H9 (cell line): ENCODE measurements at regions not wholly inside any gene's neighbourhood (a gene's known extent, or its start where the extent isn't known, plus 50 kb on each side); places are given as distances from the start of the nearest gene placed in this dataset.

Source experiments
- DNase-seq: peaks from one replicate; pipeline ENCODE4 v3.0.0-alpha.2; 2017
- H2AFZ ChIP-seq: one replicate; pipeline ENCODE4 v1.6.1; 2013; ENCODE audit warnings: mild to moderate bottlenecking, low read length, control low read depth, moderate library complexity
- H2AK5ac ChIP-seq: 2 replicates; pipeline ENCODE4 v1.6.1; 2013; ENCODE audit warnings: low read length, control low read depth, mixed read lengths; ENCODE audit not compliant: insufficient read length
- H2BK120ac ChIP-seq: one replicate; pipeline ENCODE4 v1.6.1; 2013; ENCODE audit warnings: low read depth, mild to moderate bottlenecking, low read length, control low read depth, inconsistent platforms; ENCODE audit not compliant: poor library complexity, severe bottlenecking
- H2BK12ac ChIP-seq: 2 replicates; pipeline ENCODE4 v1.6.1; 2013; ENCODE audit warnings: low read length, control low read depth, mixed read lengths, low read depth; ENCODE audit not compliant: insufficient read length
- H2BK15ac ChIP-seq: 2 replicates; pipeline ENCODE4 v1.6.1; 2013; ENCODE audit warnings: low read depth, low read length, control low read depth
- H2BK20ac ChIP-seq: one replicate; pipeline ENCODE4 v1.6.1; 2013; ENCODE audit warnings: low read depth, mild to moderate bottlenecking, low read length, control low read depth, inconsistent platforms; ENCODE audit not compliant: poor library complexity, severe bottlenecking
- H2BK5ac ChIP-seq: 2 replicates; pipeline ENCODE4 v1.6.1; 2013; ENCODE audit warnings: low read length, control low read depth, mixed read lengths; ENCODE audit not compliant: insufficient read length
- H3K14ac ChIP-seq: 2 replicates; pipeline ENCODE4 v1.6.1; 2013; ENCODE audit warnings: low read length, control low read depth; ENCODE audit not compliant: insufficient read depth
- H3K18ac ChIP-seq: 2 replicates; pipeline ENCODE4 v1.6.1; 2013; ENCODE audit warnings: low read depth, mild to moderate bottlenecking, mixed read lengths, low read length, control low read depth; ENCODE audit not compliant: insufficient read length
- H3K23ac ChIP-seq: 2 replicates; pipeline ENCODE4 v1.6.1; 2013; ENCODE audit warnings: low read length, control low read depth, mixed read lengths, low read depth; ENCODE audit not compliant: insufficient read length
- H3K23me2 ChIP-seq: 2 replicates; pipeline ENCODE4 v1.6.1; 2013; ENCODE audit warnings: low read depth, mild to moderate bottlenecking, mixed read lengths, low read length, control low read depth; ENCODE audit not compliant: insufficient read length, poor library complexity, severe bottlenecking
- H3K27ac ChIP-seq: 2 replicates; pipeline ENCODE4 v1.5.1; 2013; ENCODE audit warnings: low read length, control low read depth, mixed read lengths, low read depth; ENCODE audit not compliant: insufficient read length
- H3K27me3 ChIP-seq: 2 replicates; pipeline ENCODE4 v1.6.1; 2013; ENCODE audit warnings: low read length, control low read depth, inconsistent platforms; ENCODE audit not compliant: insufficient read depth
- H3K4ac ChIP-seq: 2 replicates; pipeline ENCODE4 v1.6.1; 2013; ENCODE audit warnings: low read depth, mild to moderate bottlenecking, control low read depth, inconsistent platforms, low read length, moderate library complexity
- H3K4me1 ChIP-seq: 2 replicates; pipeline ENCODE4 v1.6.1; 2013; ENCODE audit warnings: low read length, control low read depth, inconsistent platforms; ENCODE audit not compliant: insufficient read depth
- H3K4me2 ChIP-seq: 2 replicates; pipeline ENCODE4 v1.6.1; 2013; ENCODE audit warnings: low read length, control low read depth, mixed read lengths; ENCODE audit not compliant: insufficient read length, insufficient read depth
- H3K56ac ChIP-seq: 2 replicates; pipeline ENCODE4 v1.6.1; 2013; ENCODE audit warnings: low read depth, mild to moderate bottlenecking, mixed read lengths, low read length, control low read depth; ENCODE audit not compliant: insufficient read length
- H3K79me1 ChIP-seq: 2 replicates; pipeline ENCODE4 v1.6.1; 2013; ENCODE audit warnings: low read depth, mild to moderate bottlenecking, moderate library complexity, low read length, control low read depth, inconsistent platforms; ENCODE audit not compliant: insufficient read depth, poor library complexity, severe bottlenecking
- H3K79me2 ChIP-seq: 2 replicates; pipeline ENCODE4 v1.6.1; 2013; ENCODE audit warnings: low read length, control low read depth, inconsistent platforms; ENCODE audit not compliant: insufficient read depth
- H3K9ac ChIP-seq: 2 replicates; pipeline ENCODE4 v1.6.1; 2013; ENCODE audit warnings: low read length, control low read depth, mixed read lengths; ENCODE audit not compliant: insufficient read length; ENCODE audit errors: extremely low read depth
- H3K9me3 ChIP-seq: one replicate; pipeline ENCODE4 v1.6.1; 2013; ENCODE audit warnings: low read depth, low read length, inconsistent platforms; ENCODE audit not compliant: control insufficient read depth
- H3T11ph ChIP-seq: one replicate; pipeline ENCODE4 v1.6.1; 2013; ENCODE audit warnings: mild to moderate bottlenecking, low read length, control low read depth, inconsistent platforms
- H4K20me1 ChIP-seq: one replicate; pipeline ENCODE4 v1.6.1; 2013; ENCODE audit not compliant: control insufficient read depth, insufficient read length, insufficient read depth
- H4K5ac ChIP-seq: 2 replicates; pipeline ENCODE4 v1.6.1; 2013; ENCODE audit warnings: low read depth, mild to moderate bottlenecking, mixed read lengths, low read length, control low read depth; ENCODE audit not compliant: insufficient read length
- H4K8ac ChIP-seq: replicated peaks from 2 replicates; pipeline ENCODE4 v1.6.1; 2013; ENCODE audit warnings: low read length, control low read depth, mixed read lengths, low read depth; ENCODE audit not compliant: insufficient read length
- H4K91ac ChIP-seq: 2 replicates; pipeline ENCODE4 v1.6.1; 2013; ENCODE audit warnings: low read depth, mild to moderate bottlenecking, moderate library complexity, mixed read lengths, low read length, control low read depth; ENCODE audit not compliant: insufficient read length
- H3K27ac Mint-ChIP-seq, 3 experiments: 2 replicates in 2 of 3; 3 replicates in 1 of 3; pipeline ENCODE4 v1.8.0; 2020 to 2021; ENCODE audit warnings: mixed read lengths in 3 of 3, mild to moderate bottlenecking in 1 of 3, moderate library complexity in 1 of 3
- H3K27me3 Mint-ChIP-seq: 2 replicates; pipeline ENCODE4 v1.8.0; 2021; ENCODE audit warnings: low read depth, mild to moderate bottlenecking, moderate library complexity, mixed read lengths
- H3K36me3 Mint-ChIP-seq, 3 experiments: 2 replicates in 2 of 3; 3 replicates in 1 of 3; pipeline ENCODE4 v1.8.0; 2020 to 2021; ENCODE audit warnings: low read depth in 3 of 3, mixed read lengths in 3 of 3; ENCODE audit not compliant: insufficient read depth in 1 of 3
- H3K4me1 Mint-ChIP-seq, 2 experiments: 2 replicates each; pipeline ENCODE4 v1.8.0; 2020; ENCODE audit warnings: mixed read lengths in 2 of 2
- H3K4me3 Mint-ChIP-seq, 2 experiments: 2 replicates in 1 of 2; 3 replicates in 1 of 2; pipeline ENCODE4 v1.8.0; 2020 to 2021; ENCODE audit warnings: mild to moderate bottlenecking in 2 of 2, mixed read lengths in 2 of 2, moderate library complexity in 1 of 2
- H3K9me3 Mint-ChIP-seq, 2 experiments: 2 replicates in 1 of 2; 3 replicates in 1 of 2; pipeline ENCODE4 v1.8.0; 2020; ENCODE audit warnings: mild to moderate bottlenecking in 2 of 2, mixed read lengths in 2 of 2, moderate library complexity in 1 of 2
- CTCF ChIP-seq: fragments of 200-600 bp; sonication (generic); conservative IDR thresholded peaks from 3 replicates; pipeline ENCODE4 v1.8.0; 2021; ENCODE audit warnings: antibody characterized with exemption, mild to moderate bottlenecking
- whole genome bisulfite sequencing: extraction: QIAGEN DNeasy Blood & Tissue Kit; methylation state at CpG from one replicate; pipeline ENCODE4 v1.1.7; 2013; ENCODE audit warnings: missing lambda C conversion rate, low lambda C conversion rate, mixed read lengths; ENCODE audit not compliant: insufficient read length; ENCODE audit errors: extremely low coverage; 5-methylcytosine and 5-hydroxymethylcytosine counted together

DNA sequence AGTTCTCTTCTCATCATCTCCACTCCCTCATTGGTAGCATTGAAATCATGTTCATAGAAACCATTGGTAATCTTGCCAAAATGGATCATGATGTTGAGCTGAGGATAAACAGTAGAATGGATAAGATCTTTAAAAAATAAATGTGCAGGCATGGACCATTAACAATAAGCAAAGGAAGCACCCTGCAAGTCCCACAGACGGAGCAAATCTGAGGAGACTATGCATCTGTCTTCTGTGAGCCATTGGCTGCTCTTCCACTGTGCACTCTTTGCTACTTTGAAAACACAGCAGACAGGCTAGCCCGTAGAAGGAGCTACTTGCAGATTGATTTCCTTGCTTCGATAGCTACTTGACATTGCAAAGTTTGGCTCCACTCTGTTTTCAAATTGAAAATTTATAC lies 535.0 kb downstream of the PKHD1 start:
- Histone ChIP-seq H3K79me2 (no peaks in the 10 kb centered on the region), H4K91ac (no peak overlapping the region), H3T11ph (no peak overlapping the region), H2BK12ac (no peak overlapping the region), H3K27me3 (no peaks in the 10 kb centered on the region), H3K4ac (no peak overlapping the region), H3K23ac (no peak overlapping the region), H4K20me1 (no peaks in the 10 kb centered on the region), H3K14ac (no peak overlapping the region), H4K5ac (no peak overlapping the region), H2AK5ac (no peak overlapping the region), H3K9ac (no peak overlapping the region), H3K23me2 (no peaks in the 10 kb centered on the region), H3K9me3 (no peaks in the 10 kb centered on the region), H2BK5ac (no peak overlapping the region), H2BK20ac (no peak overlapping the region), H3K4me1 (no peaks in the 10 kb centered on the region), H3K27ac (no peak overlapping the region), H3K18ac (no peak overlapping the region), H2AFZ (no peak overlapping the region), H2BK15ac (no peak overlapping the region), H3K56ac (no peak overlapping the region), H2BK120ac (no peak overlapping the region), H3K4me2 (no peak overlapping the region), H4K8ac (no peak overlapping the region), H3K79me1 (no peaks in the 10 kb centered on the region)
- Mint-ChIP-seq H3K4me1 (peaks cover 4 to 9% of the 10 kb centered on the region in 2 experiments), H3K36me3 (no peaks in the 10 kb centered on the region), H3K9me3 (no peaks in the 10 kb centered on the region; a peak in 2 of 5 replicates), H3K4me3 (no peak overlapping the region), H3K27me3 (no peaks in the 10 kb centered on the region), H3K27ac (no peak overlapping the region)
- no peak for DNase-seq
- no peak for TF ChIP-seq CTCF
- no CpG with 5 or more reads among the region's 3 CpGs for WGBS
